H1 (cell line): ENCODE measurements at regions not wholly inside any gene's neighbourhood (a gene's known extent, or its start where the extent isn't known, plus 50 kb on each side); places are given as distances from the start of the nearest gene placed in this dataset.

ENCODE experiments used
- CTCF ChIA-PET: fragments of 300-600 bp; sonication (Branson Sonifier 250); formaldehyde crosslinking; loops from one replicate; lab custom pipeline; 2021; ENCODE audit not compliant: partially characterized antibody; lab: Charles Lee
- POLR2A ChIA-PET: fragments of 300-600 bp; sonication (Branson Sonifier 250); formaldehyde crosslinking; loops from one replicate; lab custom pipeline; 2021; ENCODE audit warnings: inconsistent platforms; ENCODE audit not compliant: partially characterized antibody; lab: Charles Lee
- DNase-seq, 2 experiments: peaks; one replicate each; pipeline versions ENCODE4 v3.0.0 to v3.0.0-alpha.2; 2010 to 2022; ENCODE audit warnings: low spot score in 2 of 2, low read depth in 1 of 2, mixed read lengths in 1 of 2
- FAIRE-seq: peaks from 2 replicates; lab custom pipeline; 2011; peaks lifted over from hg19 to GRCh38; lab: Jason Lieb, UNC
- H2AFZ ChIP-seq: 2 replicates; pipeline ENCODE4 v1.8.1; 2012; ENCODE audit warnings: low read length, inconsistent platforms
- H2AK5ac ChIP-seq: 2 replicates; pipeline ENCODE4 v1.6.1; 2013; ENCODE audit warnings: low read depth, low read length
- H2BK120ac ChIP-seq: replicated peaks from 2 replicates; pipeline ENCODE3; 2013; ENCODE audit warnings: low read depth, low read length, inconsistent platforms
- H2BK12ac ChIP-seq: 2 replicates; pipeline ENCODE4 v1.6.1; 2013; ENCODE audit warnings: low read depth, low read length
- H2BK15ac ChIP-seq: 2 replicates; pipeline ENCODE4 v1.6.1; 2013; ENCODE audit warnings: low read length
- H2BK20ac ChIP-seq: 2 replicates; pipeline ENCODE4 v1.6.1; 2013; ENCODE audit warnings: low read length
- H2BK5ac ChIP-seq: 2 replicates; pipeline ENCODE4 v1.6.1; 2013; ENCODE audit warnings: low read depth, low read length
- H3K14ac ChIP-seq: 2 replicates; pipeline ENCODE4 v1.6.1; 2013; ENCODE audit warnings: inconsistent platforms; ENCODE audit not compliant: insufficient read length
- H3K18ac ChIP-seq: 2 replicates; pipeline ENCODE4 v1.6.1; 2013; ENCODE audit warnings: low read length; ENCODE audit errors: extremely low read depth
- H3K23ac ChIP-seq: 2 replicates; pipeline ENCODE4 v1.6.1; 2013; ENCODE audit warnings: inconsistent platforms; ENCODE audit not compliant: insufficient read length
- H3K23me2 ChIP-seq: 2 replicates; pipeline ENCODE4 v1.6.1; 2013; ENCODE audit warnings: low read depth, low read length
- H3K27ac ChIP-seq: 2 replicates; pipeline ENCODE4 v1.6.1; 2011; ENCODE audit warnings: low read depth, low read length, inconsistent platforms
- H3K27me3 ChIP-seq, 4 experiments: replicated peaks in 1 of 4; 1 replicate in 1 of 4; 2 replicates in 3 of 4; pipeline versions ENCODE4 v1.6.1 to v1.8.1; 2011 to 2013; ENCODE audit warnings: low read length in 3 of 4, mild to moderate bottlenecking in 3 of 4, inconsistent platforms in 2 of 4, mixed read lengths in 2 of 4, moderate library complexity in 1 of 4; ENCODE audit not compliant: control insufficient read depth in 3 of 4, insufficient read depth in 3 of 4; ENCODE audit errors: extremely low read depth in 1 of 4
- H3K36me3 ChIP-seq, 4 experiments: 2 replicates each; pipeline versions ENCODE4 v1.6.1 to v1.8.1; 2011 to 2013; ENCODE audit warnings: mild to moderate bottlenecking in 4 of 4, low read length in 3 of 4, moderate library complexity in 2 of 4, control low read depth in 1 of 4, inconsistent platforms in 1 of 4; ENCODE audit not compliant: insufficient read depth in 4 of 4, control insufficient read depth in 2 of 4
- H3K4ac ChIP-seq: replicated peaks from 2 replicates; pipeline ENCODE3; 2013; ENCODE audit warnings: low read length, low read depth, mixed read lengths, inconsistent platforms; ENCODE audit not compliant: insufficient read length
- H3K4me1 ChIP-seq, 4 experiments: replicated peaks in 1 of 4; 1 replicate in 1 of 4; 2 replicates in 3 of 4; pipeline versions ENCODE4 v1.6.1 to v1.8.1; 2011 to 2013; ENCODE audit warnings: low read length in 3 of 4, inconsistent platforms in 2 of 4, mixed read lengths in 1 of 4; ENCODE audit not compliant: insufficient read depth in 4 of 4, control insufficient read depth in 3 of 4
- H3K4me2 ChIP-seq, 2 experiments: 2 replicates each; pipeline versions ENCODE4 v1.6.1 to v1.8.1; 2011 to 2013; ENCODE audit warnings: low read depth in 2 of 2, low read length in 2 of 2, control low read depth in 1 of 2, inconsistent platforms in 1 of 2, mild to moderate bottlenecking in 1 of 2; ENCODE audit not compliant: insufficient read depth in 1 of 2
- H3K4me3 ChIP-seq, 4 experiments: fragments of 200-600, 300-600 bp in 1 of 4; sonication (generic), shearing (Covaris generic), sonication (Bioruptor Twin) in 1 of 4; 2 replicates each; pipeline versions ENCODE4 v1.5.1 to v1.8.1; 2011 to 2016; ENCODE audit warnings: low read length in 4 of 4, low read depth in 3 of 4, control low read depth in 2 of 4, inconsistent platforms in 2 of 4, mild to moderate bottlenecking in 2 of 4, mixed read lengths in 1 of 4, moderate library complexity in 1 of 4; ENCODE audit not compliant: insufficient read depth in 2 of 4; ENCODE audit errors: extremely low read depth in 1 of 4
- H3K56ac ChIP-seq: replicated peaks from 2 replicates; pipeline ENCODE3; 2013; ENCODE audit warnings: low read depth, mild to moderate bottlenecking, mixed read lengths, low read length, inconsistent platforms; ENCODE audit not compliant: insufficient read length
- H3K79me1 ChIP-seq: 2 replicates; pipeline ENCODE4 v1.6.1; 2013; ENCODE audit warnings: low read depth, low read length, control low read depth
- H3K79me2 ChIP-seq, 2 experiments: 2 replicates each; pipeline versions ENCODE4 v1.6.1 to v1.8.1; 2012 to 2013; ENCODE audit warnings: low read length in 2 of 2, mild to moderate bottlenecking in 2 of 2, inconsistent platforms in 1 of 2; ENCODE audit not compliant: insufficient read depth in 2 of 2, control insufficient read depth in 1 of 2
- H3K9ac ChIP-seq, 4 experiments: replicated peaks in 1 of 4; 1 replicate in 1 of 4; 2 replicates in 3 of 4; pipeline versions ENCODE4 v1.6.1 to v1.8.1; 2011 to 2013; ENCODE audit warnings: low read depth in 3 of 4, low read length in 3 of 4, control low read depth in 2 of 4, mild to moderate bottlenecking in 2 of 4, moderate library complexity in 2 of 4, inconsistent platforms in 1 of 4; ENCODE audit errors: extremely low read depth in 1 of 4
- H3K9me3 ChIP-seq, 2 experiments: 2 replicates each; pipeline versions ENCODE4 v1.6.1 to v1.8.1; 2012 to 2013; ENCODE audit warnings: mild to moderate bottlenecking in 2 of 2, moderate library complexity in 2 of 2, control low read depth in 1 of 2, inconsistent platforms in 1 of 2, low read depth in 1 of 2, low read length in 1 of 2, mixed read lengths in 1 of 2; ENCODE audit not compliant: insufficient read depth in 2 of 2
- H4K20me1 ChIP-seq, 2 experiments: replicated peaks in 1 of 2; 2 replicates each; pipeline versions ENCODE3 to v1.8.1; 2011 to 2013; ENCODE audit warnings: inconsistent platforms in 2 of 2, low read length in 2 of 2, mild to moderate bottlenecking in 1 of 2; ENCODE audit not compliant: insufficient read depth in 2 of 2, control insufficient read depth in 1 of 2
- H4K5ac ChIP-seq: 2 replicates; pipeline ENCODE4 v1.6.1; 2013; ENCODE audit warnings: low read length, low read depth, mixed read lengths, inconsistent platforms; ENCODE audit not compliant: insufficient read length
- H4K8ac ChIP-seq: 2 replicates; pipeline ENCODE4 v1.8.0; 2013; ENCODE audit warnings: mild to moderate bottlenecking, moderate library complexity, low read length, inconsistent platforms; ENCODE audit not compliant: insufficient read depth; ENCODE audit errors: extremely low read depth
- H4K91ac ChIP-seq: replicated peaks from 2 replicates; pipeline ENCODE3; 2013; ENCODE audit warnings: low read length, mixed read lengths, inconsistent platforms; ENCODE audit not compliant: insufficient read length
- BRCA1 ChIP-seq: IDR thresholded peaks from 2 replicates; pipeline ENCODE4 v1.6.1; 2012; ENCODE audit warnings: low read depth, low read length, improper control_type of control experiment
- CBX5 ChIP-seq: fragments of 300-800, 300-1000 bp; sonication (generic); IDR thresholded peaks from 2 replicates; pipeline ENCODE4 v1.7.1; 2016; ENCODE audit warnings: antibody characterized with exemption, low read length, low read depth
- POLR2A ChIP-seq, 2 experiments: IDR thresholded peaks; 1 replicate in 1 of 2; 2 replicates in 1 of 2; pipeline ENCODE4 v1.6.1; 2011; ENCODE audit warnings: low read depth in 2 of 2, low read length in 2 of 2, mild to moderate bottlenecking in 2 of 2; ENCODE audit errors: control extremely low read depth in 1 of 2
- POU5F1 ChIP-seq: IDR thresholded peaks from 2 replicates; pipeline ENCODE4 v1.6.1; 2011; ENCODE audit warnings: low read depth, mild to moderate bottlenecking, low read length, moderate library complexity
- RFX5 ChIP-seq: IDR thresholded peaks from 2 replicates; pipeline ENCODE4 v1.6.1; 2011; ENCODE audit warnings: low read depth, low read length, improper control_type of control experiment, borderline replicate concordance
- YY1 ChIP-seq: IDR thresholded peaks from 2 replicates; pipeline ENCODE4 v1.6.1; 2011; ENCODE audit warnings: low read depth, mild to moderate bottlenecking, low read length
- WGBS, 2 experiments: shearing (Covaris generic) in 1 of 2; methylation state at CpG; one replicate each; pipeline versions ENCODE4 v1.1.6 to v1.1.7; 2013 to 2015; ENCODE audit warnings: low lambda C conversion rate in 2 of 2, mixed read lengths in 2 of 2, inconsistent platforms in 1 of 2, low coverage in 1 of 2, missing lambda C conversion rate in 1 of 2; ENCODE audit not compliant: insufficient replicate concordance in 2 of 2, insufficient coverage in 1 of 2, insufficient read length in 1 of 2; ENCODE audit errors: extremely low coverage in 1 of 2, missing lambda C conversion rate in 1 of 2; 5-methylcytosine and 5-hydroxymethylcytosine counted together
- TF ChIP-seq, protein P1 (sequence below): IDR thresholded peaks from 2 replicates; pipeline ENCODE4 v1.6.1; 2012; ENCODE audit warnings: inconsistent platforms

DNA sequence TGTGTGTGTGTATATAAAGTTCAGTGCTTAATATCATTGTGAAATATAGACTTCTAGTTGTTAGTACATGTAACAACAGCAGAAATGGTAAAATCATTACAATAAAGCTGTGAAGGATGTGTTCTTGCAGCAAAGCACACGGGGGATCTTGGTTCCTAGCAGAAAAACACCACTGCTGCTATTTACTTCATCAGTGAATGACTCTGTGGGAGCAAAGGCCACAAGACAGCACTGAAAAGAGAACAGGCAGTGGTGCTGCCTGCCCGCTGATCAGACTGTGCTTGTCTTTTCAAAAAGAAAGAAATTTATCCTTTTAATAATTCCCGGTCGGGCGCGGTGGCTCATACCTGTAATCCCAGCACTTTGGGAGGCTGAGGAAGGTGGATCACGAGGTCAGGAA, 689.9 kb upstream of the CITED2 start:
- ChIA-PET CTCF (interaction anchor here (1.0 to 2.5 kb wide), 3 partner anchors 11 to 183 kb away, joined by 3 to 14 read pairs (median 3); no protein-coding TSS in a partner anchor), POLR2A (no interaction called here)
- H3K23ac ChIP-seq, result no peak overlapping the region
- no peaks in the 10 kb centered on the region for H3K79me2 ChIP-seq
- H3K27ac ChIP-seq, result no peak overlapping the region
- H3K18ac ChIP-seq, result no peak overlapping the region
- no peak overlapping the region for H4K8ac ChIP-seq
- H3K4me1 ChIP-seq, result no peaks in the 10 kb centered on the region
- no peaks in the 10 kb centered on the region for H3K23me2 ChIP-seq
- no peaks in the 10 kb centered on the region for H3K27me3 ChIP-seq
- no peak overlapping the region for H4K91ac ChIP-seq
- no peak overlapping the region for H3K56ac ChIP-seq
- H2BK20ac ChIP-seq, result 0 out of 2 replicates have a peak overlapping the region, but pooled peaks have one; percentile 43
- H3K4ac ChIP-seq, result no peak overlapping the region
- DNase-seq (no peak), FAIRE-seq (no peak)
- no peak overlapping the region for H3K14ac ChIP-seq
- no peak overlapping the region for H3K4me3 ChIP-seq
- no peaks in the 10 kb centered on the region for H3K79me1 ChIP-seq
- H3K9me3 ChIP-seq, result peaks cover 0 to 2% of the 10 kb centered on the region in 2 experiments; a peak in 1 of 4 replicates
- 93% methylated on average over 7 of the region's 7 CpGs; no CpG with 5 or more reads in 1 of the 2 experiments for WGBS, 2 experiments
- peak overlapping the region; percentile 87; the same call in 1 of the 2 replicates for H2AFZ ChIP-seq
- H2BK120ac ChIP-seq, result no peak overlapping the region
- H3K36me3 ChIP-seq, result no peaks in the 10 kb centered on the region
- H2BK15ac ChIP-seq, result no peak overlapping the region
- H2BK5ac ChIP-seq, result no peak overlapping the region
- no peak overlapping the region for H2AK5ac ChIP-seq
- H4K5ac ChIP-seq, result no peak overlapping the region
- H4K20me1 ChIP-seq, result no peaks in the 10 kb centered on the region
- H3K9ac ChIP-seq, result no peak overlapping the region
- no peak overlapping the region for H3K4me2 ChIP-seq
- H2BK12ac ChIP-seq, result no peak overlapping the region
- TF ChIP-seq BRCA1, result no peak
- TF ChIP-seq, protein P1, sequence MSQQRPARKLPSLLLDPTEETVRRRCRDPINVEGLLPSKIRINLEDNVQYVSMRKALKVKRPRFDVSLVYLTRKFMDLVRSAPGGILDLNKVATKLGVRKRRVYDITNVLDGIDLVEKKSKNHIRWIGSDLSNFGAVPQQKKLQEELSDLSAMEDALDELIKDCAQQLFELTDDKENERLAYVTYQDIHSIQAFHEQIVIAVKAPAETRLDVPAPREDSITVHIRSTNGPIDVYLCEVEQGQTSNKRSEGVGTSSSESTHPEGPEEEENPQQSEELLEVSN, result no peak
- TF ChIP-seq RFX5, result no peak
- TF ChIP-seq POLR2A (IDR thresholded peaks at IDR 0.05; ENCODE audit: control extremely low read depth in 1 of 2, low read depth in 2 of 2, low read length in 2 of 2), result no peak
- no peak for TF ChIP-seq CBX5
- no peak for TF ChIP-seq POU5F1
- no peak for TF ChIP-seq YY1
